Cardiac muscle cell (in vitro differentiated cells and primary cell): ENCODE measurements at regions not wholly inside any gene's neighbourhood (a gene's known extent, or its start where the extent isn't known, plus 50 kb on each side); places are given as distances from the start of the nearest gene placed in this dataset.
"Not testable (repeated sequence)": the region's sequence is repeated elsewhere in the genome, so short reads cannot be mapped to it uniquely, and the experiment has no call there.

Experiments used
- DNase-seq, 2 donors: peaks; one replicate each; pipeline versions ENCODE4 v3.0.0 to v3.0.0-alpha.2; 2010 to 2017; ENCODE audit warnings: low read depth in 1 of 2, low spot score in 1 of 2
- H3K27ac ChIP-seq: fragments of 200-600 bp; sonication (generic); 2 replicates; pipeline ENCODE4 v1.5.1; 2016
- H3K27me3 ChIP-seq: fragments of 200-600 bp; sonication (generic); 2 replicates; pipeline ENCODE4 v1.6.0; 2016; ENCODE audit warnings: control low read depth
- H3K36me3 ChIP-seq: fragments of 200-600 bp; sonication (generic); 2 replicates; pipeline ENCODE4 v1.5.1; 2016; ENCODE audit warnings: control low read depth
- H3K4me1 ChIP-seq: fragments of 200-600 bp; sonication (generic); 2 replicates; pipeline ENCODE4 v1.8.1; 2017; ENCODE audit warnings: low read depth, mild to moderate bottlenecking, mixed run types
- H3K4me3 ChIP-seq: fragments of 200-600 bp; sonication (generic); 2 replicates; pipeline ENCODE4 v1.5.1; 2016; ENCODE audit warnings: mild to moderate bottlenecking
- H3K9me3 ChIP-seq: fragments of 200-600 bp; sonication (generic); 2 replicates; pipeline ENCODE4 v1.5.1; 2017; ENCODE audit warnings: low read depth, mild to moderate bottlenecking, control low read depth
- CTCF ChIP-seq: IDR thresholded peaks from 2 replicates; pipeline ENCODE4 v1.5.1; 2012; ENCODE audit warnings: low read depth, mild to moderate bottlenecking, low read length

DNA sequence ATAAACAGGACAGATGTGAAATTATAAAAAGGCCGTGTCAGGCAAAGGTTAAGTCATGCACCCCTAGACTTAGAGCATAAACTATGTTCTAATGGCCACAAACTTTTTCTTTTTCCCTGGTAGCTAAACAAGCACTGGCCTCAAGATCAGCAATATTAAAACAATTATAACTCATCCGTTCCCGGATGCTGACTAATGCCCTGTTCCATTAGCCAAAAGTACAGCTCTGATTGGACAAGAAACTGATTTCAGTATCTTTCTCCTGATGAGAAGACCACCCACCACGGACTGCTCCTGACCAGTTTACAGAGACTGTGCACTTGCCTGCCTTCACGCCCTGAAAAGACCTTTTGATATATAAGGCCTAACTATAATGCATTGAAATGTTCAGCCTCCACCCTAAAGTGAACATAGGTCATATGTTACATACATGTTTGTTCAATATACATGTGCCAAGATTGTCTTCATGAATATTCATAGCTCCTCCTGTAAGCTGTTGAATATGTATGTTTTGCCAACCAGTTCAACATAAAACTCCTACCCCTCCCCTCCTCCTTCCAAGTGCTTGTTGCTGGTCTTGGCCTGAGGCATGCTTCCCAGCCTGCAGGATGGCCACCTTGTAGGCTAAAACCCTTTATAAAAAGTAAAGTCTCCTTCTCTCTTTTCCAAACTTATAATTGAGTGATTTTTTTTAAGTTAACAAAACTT lies 162.0 kb downstream of the IPO8 start:
- H3K36me3 ChIP-seq = no peaks in the 10 kb centered on the region
- TF ChIP-seq CTCF = no peak
- H3K9me3 ChIP-seq = no peaks in the 10 kb centered on the region
- DNase-seq = peak in 1 of 2 donors; percentile 29
- H3K4me1 ChIP-seq = no peaks in the 10 kb centered on the region
- H3K27ac ChIP-seq = no peak overlapping the region
- no peaks in the 10 kb centered on the region for H3K27me3 ChIP-seq
- H3K4me3 ChIP-seq = no peak overlapping the region

DNA sequence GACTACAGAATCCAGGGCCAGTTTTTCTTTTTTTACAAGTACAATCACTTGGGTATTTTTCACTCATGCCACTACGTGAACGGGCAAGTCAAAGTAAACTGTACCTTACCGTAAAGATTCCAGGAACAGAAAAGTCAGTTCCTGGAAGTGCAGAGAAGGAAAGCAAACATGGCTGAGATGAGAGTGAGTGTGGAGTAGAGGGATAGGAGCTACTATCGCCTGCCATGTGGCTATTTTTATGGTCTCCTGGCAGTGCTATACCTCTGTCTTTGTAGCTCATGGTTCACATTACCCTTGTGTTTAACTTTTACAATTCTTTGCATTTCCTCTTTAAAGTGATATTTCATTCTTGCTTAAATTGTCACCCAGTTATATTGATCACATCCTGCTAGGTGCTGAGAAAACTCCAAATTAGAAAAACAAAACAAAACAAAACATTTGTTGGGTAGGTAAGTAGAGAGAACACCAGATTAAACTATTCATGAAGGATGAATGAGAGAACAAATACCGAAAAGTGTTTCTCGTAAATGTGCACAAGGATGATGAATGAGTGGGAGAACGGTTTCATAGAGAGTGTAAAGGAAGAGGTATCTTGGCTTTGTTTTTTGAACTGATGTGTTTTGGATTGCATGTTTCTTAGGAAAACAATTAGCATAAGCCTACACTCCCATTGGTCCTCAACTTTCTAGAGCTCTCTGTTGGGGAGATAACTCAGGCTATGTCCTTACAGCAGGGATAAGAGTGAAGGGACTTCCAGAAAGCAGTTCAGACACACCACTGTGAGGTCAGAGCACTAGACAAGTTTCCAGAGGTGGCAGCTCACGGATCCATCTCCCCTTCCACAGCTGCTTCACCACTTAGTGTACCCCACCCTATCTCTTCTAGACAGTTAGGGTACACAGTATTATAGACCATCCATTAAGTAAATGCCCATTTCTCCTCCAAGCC lies 163.7 kb downstream of the IPO8 start:
- no peak for TF ChIP-seq CTCF
- Histone ChIP-seq H3K27me3 (no peaks in the 10 kb centered on the region), H3K4me3 (no peak overlapping the region), H3K9me3 (no peaks in the 10 kb centered on the region), H3K27ac (no peak overlapping the region), H3K36me3 (no peaks in the 10 kb centered on the region), H3K4me1 (no peaks in the 10 kb centered on the region)
- DNase-seq = no peak

GRCh38 chr12:30529489-30530269 lies 166.0 kb downstream of the IPO8 start:
- Histone ChIP-seq H3K27ac (no peak overlapping the region), H3K9me3 (no peaks in the 10 kb centered on the region), H3K36me3 (no peaks in the 10 kb centered on the region), H3K4me1 (no peaks in the 10 kb centered on the region), H3K27me3 (no peaks in the 10 kb centered on the region), H3K4me3 (no peak overlapping the region)
- no peak for TF ChIP-seq CTCF
- DNase-seq = no peak

DNA sequence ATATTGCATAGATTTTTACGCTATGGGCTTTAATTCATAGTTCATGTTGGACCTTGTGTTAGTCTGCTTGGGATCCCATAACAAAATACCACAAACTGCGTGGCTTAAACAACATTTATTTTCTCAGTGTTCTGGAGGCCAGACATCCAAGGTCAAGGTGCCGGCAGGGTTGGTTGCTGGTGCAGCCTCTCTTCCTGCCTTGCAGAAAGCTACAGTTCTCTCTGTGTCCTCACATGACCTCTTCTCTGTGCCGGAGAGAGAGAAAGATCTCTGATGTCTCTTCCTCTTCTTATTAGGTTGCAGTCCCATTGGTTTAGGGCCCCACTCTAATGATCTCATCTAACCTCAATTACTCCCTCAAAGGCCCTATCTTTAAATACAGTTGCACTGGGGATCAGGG lies 170.5 kb downstream of the IPO8 start:
- no peak overlapping the region for H3K4me3 ChIP-seq
- no peak for TF ChIP-seq CTCF
- no peaks in the 10 kb centered on the region for H3K27me3 ChIP-seq
- H3K27ac ChIP-seq = no peak overlapping the region
- no peak for DNase-seq
- H3K36me3 ChIP-seq = no peaks in the 10 kb centered on the region
- no peaks in the 10 kb centered on the region for H3K9me3 ChIP-seq
- H3K4me1 ChIP-seq = no peaks in the 10 kb centered on the region

- not testable (repeated sequence) for H3K9me3 ChIP-seq
These were observed 175.4 kb downstream of the IPO8 start for GRCh38 chr12:30520285-30520684.

More at GRCh38 chr12:30520285-30520684, 175.4 kb downstream of the IPO8 start:
- not testable (repeated sequence) for H3K4me3 ChIP-seq, H3K27ac ChIP-seq, DNase-seq, H3K36me3 ChIP-seq, H3K27me3 ChIP-seq, H3K4me1 ChIP-seq
